Activated CD8-positive, alpha-beta memory T cell treated with anti-CD3 and anti-CD28 coated beads for 4 hours (primary cell): ENCODE measurements at regions not wholly inside any gene's neighbourhood (a gene's known extent, or its start where the extent isn't known, plus 50 kb on each side); places are given as distances from the start of the nearest gene placed in this dataset.

Experiments
- DNase-seq, 2 donors: peaks; one replicate each; pipeline ENCODE4 v3.0.0-alpha.2; 2020; ENCODE audit warnings: low read depth in 2 of 2

DNA sequence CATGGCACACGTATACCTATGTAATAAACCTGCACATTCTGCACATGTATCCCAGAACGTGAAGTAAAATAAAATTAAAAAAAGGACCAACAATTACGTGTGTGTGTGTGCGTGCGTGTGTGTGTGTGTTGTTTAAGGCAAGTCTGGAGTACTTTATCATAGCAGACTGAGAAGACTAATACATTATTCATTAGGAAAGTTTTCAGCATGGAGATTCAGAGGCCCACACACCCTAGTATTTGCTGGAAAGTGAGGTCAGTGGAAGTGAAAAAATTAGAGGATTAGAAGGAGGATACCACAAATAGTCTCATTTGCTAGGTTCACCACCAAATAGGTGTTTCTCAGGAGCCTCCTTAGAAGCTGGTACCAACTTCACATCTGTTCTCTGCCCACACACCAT is 457.1 kb upstream of the CPEB2 start:
- DNase-seq: no peak

DNA sequence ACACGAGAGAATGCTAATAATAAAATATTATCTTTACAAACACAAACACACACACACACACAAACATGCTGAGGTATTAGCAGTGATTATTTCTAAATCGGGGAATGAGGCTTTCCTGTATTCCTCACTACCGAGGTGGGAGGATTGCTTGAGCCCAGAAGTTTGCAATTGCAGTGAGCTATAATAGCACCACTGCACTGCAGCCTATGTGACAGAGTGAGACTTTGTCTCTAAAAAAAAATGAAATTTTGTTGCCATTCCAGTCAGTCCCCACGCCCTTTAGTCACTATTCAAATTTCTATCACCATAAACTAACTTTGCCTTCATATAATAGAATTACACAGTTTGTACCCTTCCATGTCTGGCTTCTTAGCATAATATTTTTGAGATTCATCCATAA is 456.5 kb upstream of the CPEB2 start:
- no peak for DNase-seq

DNA sequence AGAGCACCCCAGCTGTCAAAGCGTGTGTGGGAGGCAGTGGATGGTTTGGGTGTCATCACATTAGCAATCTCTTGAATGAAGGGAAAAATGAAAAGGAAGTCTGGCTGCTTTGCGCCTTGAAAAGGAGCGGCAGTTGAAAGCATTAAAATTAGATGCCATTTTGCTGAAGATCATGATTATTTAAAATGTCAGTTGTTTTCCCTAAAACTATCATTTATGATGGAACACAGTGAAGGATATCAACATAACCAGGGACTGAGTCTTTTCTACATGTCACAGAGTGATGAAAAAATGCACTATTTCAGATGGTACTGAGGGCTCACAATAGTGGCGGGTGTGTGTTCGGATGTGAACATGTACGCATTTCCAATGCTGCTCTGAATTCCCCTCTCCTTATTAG is 450.2 kb upstream of the CPEB2 start:
- DNase-seq: no peak

DNA sequence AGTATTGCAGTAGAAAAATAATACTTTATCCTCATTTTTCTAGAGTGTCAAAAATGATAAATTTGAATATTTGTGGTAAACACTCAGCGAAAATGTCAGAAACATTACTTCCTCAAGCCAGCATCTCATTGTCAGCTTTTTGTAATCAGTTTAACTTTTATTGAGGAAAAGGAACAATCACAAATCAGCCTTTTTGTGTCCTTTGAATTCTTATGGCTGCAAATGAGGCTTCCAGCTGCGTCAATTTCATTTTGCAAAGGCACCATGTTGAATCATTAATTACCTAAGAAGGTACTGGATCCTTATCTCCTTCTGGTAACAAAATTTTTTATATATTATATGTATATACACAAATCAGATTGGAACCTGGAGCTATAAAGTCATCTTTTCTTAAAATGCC is 442.6 kb upstream of the CPEB2 start:
- DNase-seq: no peak

DNA sequence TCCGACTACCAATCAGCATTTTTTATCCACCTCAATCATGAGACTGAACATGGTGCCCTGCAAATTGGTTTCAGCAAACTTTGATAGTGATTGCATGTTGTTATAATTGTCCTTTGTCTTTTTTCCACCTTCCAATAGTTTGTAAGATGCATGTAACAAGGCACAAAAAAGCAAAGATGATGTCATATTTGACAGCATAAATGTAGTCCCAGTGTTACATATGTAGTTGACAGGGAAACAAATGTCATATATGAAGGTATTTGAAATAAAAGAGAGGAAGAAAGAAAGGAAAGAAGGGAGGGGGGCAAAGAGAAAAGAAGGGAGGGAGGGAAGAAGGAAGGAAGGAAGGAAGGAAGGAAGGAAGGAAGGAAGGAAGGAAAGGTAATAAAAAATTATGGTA is 441.7 kb upstream of the CPEB2 start:
- no peak for DNase-seq

DNA sequence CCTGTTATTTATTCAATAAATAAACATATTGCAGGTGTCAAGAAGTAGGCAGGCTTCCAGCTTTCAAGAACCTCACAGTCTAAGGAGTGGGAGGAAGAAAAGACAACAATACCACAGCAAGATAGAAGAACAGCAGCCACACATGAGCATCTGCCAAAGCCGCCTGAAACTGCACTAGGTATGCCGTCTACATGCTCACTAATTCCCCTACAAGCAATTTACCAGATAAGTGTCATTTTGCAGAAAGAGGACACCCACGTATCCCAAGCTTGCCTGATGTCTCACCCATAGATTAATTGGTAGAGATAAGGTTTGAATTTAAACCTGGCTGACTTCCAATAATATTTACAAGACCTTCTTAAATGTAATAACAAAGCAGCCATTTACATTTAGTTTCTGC is 439.4 kb upstream of the CPEB2 start:
- DNase-seq: no peak

DNA sequence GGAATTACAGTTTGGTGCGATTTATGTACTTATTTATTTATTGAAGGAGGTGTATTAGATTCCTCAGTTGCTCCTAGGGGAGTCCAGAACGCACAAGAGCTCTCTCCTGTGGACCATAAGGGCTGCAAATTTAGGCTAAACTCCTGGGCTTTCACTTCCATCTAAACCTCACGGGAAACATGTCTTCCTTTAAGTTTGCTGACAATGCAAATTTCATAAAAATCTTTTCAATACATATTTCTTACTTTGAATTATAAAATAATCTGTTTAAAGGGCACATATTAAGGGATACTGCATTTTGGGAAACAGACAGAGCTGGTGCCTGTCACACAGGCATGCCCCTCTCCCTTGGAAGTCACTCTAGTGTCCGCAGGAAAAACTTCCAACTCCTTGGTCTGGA is 438.0 kb upstream of the CPEB2 start:
- DNase-seq: no peak

DNA sequence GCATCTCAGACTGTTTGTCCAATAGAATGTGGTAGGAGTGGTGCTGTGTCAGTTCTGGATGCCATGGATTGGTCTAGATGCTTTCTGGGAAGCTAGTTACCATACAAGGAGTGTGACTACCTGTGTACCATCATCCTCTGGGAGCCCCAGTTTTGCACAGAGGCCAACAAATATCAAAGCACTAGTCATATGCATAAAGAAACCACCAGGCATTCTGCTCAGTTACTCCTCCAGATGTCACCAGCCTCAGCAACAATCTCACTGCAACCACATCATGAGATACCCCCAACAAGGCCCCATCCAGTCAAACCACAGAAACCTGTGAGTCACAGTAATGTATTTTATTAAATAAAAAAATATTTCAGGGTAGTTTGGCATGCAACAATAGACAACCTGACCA is 435.8 kb upstream of the CPEB2 start:
- DNase-seq: no peak

DNA sequence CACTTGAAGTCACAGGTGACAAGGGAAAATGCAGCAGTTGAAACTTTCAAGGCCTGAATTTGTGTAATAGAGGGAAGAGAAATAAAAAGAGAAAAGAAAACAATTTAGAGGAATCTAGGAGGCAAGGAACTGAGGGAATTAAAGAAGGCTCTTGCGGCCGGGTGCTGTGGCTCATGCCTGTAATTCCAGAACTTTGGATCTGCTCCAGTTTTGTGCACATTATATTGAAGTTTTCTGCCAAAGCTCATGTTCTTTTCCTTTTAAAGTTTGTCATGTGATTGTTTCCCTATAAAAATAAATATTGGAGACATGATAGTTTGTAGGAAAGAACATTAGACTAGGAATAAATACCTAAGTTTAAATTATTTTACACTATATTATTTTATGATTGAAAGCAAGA is 433.9 kb upstream of the CPEB2 start:
- DNase-seq: no peak

DNA sequence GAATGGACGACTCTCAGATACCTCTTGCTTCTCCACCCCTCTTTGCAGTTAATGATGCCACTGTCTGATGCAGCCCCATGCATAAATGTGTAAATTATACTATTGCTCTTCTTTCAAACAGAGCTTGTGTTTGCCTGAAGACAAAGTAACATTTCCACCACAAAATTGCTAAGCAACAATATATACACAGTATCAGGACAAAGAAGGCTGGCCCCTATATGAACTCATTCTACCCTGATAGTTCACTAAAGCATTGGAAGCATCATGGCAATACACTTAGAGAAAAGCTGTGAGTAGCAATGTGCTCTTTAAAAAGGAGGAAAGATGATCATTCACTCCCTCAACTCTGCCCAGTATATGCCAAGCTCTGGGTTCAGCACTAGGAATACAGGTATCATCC is 427.0 kb upstream of the CPEB2 start:
- no peak for DNase-seq

DNA sequence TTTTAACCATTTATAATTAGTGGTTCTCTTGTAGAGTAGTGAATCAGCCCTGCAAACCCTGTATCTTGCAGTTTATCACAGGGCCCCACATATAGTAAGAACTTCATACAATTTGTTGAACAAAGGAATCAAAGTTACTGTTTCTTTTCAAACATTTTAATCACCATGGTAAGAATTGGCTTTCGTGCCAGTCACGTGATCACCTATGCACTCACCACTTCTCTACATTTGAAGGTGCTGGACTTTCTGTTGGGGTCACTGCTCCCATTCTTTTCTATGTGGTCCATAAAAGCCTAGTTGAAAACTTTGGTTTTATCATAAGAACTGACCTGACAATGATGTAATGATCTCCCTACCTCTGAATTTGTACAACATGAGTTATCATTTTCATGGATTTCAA is 426.4 kb upstream of the CPEB2 start:
- no peak for DNase-seq

DNA sequence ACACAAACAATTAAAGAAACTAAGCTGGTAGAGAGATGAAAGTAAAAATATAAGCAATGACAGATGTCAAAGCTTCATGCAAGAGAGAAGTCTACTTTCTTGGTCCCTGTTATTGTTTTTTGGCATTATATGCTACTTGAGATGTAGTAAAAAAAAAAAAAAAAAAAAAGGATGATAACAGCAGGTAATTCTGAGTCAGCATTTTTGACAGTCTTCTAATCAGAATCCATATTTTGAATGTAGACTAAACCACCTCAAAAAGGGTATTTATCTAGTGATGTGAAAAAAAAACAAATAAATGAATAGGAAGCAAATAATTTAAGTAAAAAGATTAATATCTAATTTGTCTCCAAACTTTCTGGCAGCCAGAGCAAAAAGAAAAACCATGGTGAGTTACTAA is 422.2 kb upstream of the CPEB2 start:
- DNase-seq: no peak

DNA sequence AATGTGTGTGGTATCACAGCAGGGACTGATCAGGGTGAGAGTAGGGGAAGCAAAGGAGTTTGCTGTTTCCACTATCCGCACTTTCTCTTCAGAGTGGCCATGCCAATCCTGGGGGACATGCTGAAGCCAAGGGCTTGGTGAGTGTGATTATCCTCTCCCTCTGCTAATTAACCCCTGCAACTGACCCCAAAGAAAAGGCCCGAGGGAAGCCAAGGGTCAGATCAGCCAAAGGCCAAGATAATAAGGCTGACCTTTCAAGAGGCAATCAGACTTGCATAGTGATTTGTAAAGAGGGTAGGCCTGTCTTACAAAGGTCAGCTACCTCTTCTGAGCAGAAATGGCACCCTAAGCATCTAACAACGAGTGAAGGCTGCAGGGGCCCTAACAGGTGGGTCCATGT is 420.5 kb upstream of the CPEB2 start:
- no peak for DNase-seq

DNA sequence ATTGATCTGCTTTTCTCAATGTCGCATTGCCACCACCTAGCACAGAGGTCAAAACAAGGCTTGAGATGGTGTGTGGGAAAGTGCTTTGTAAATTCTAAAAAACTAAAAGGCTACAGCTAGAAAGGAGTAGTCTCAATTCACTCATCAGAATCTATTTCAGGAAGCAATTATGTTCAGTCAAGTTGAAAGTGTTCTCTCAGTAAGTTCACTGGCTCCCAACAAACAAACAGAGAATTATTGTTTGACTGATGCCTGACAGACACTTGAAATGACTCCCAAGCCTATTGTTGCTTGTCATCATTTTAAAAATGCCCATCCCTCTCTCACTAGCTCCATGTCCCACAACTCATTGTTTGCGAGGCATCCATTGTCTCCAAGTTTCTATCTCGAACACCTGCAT is 419.6 kb upstream of the CPEB2 start:
- DNase-seq: no peak

DNA sequence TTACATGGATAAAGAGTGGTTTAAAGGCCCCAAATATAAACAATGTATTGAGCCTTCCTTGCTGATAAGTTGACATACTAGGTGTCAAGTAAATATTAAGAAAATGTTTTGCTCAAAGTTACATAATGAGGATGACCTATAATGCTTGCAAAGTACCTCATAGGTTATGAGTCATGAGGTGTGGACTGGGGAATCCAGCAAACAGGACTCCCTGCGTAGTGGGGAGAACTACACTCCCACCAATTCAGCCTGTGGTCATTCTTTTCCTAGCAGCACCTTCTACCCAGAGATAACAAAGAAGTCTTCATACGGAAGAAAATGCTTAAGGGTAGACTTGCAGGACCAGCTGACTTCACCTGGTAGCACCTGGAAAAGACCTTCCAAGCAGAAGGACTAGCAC is 418.9 kb upstream of the CPEB2 start:
- DNase-seq: no peak

DNA sequence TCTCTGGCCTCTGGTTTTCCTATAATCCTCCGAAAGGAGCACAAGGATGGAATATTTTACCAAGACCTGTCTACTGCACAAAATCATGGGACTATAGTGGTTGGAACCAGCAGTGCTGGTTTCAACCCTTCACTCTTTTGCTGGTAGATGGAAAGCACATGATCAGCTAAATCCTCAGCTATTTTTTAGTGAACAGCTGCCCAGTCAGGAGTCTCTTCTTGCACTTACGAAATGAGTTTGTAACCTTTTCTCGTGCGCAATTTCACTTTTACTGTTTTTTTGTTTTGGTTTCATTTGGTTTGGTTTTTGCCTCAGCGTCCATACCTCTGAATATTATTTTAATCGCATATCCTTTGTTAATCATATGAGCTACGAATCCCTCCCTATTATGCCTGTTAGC is 418.5 kb upstream of the CPEB2 start:
- DNase-seq: no peak

DNA sequence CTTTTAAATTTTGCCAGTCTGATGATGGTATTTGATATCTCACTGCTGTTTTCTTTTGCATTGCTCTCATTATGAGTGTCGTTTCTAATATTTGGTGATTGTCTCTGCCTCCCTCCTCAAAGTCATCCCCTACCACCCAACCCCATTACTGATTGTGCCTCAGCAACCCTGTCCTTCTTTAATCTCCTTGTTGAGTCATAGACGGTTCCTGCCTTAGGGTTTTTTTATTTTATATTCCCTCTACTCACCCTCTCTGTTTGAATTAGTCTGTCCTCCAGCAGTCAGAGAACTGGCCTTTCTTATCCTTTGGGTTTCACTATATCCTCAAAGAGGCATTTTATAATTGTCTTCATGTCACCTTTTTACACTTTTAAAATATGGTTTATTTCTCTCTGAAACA is 409.3 kb upstream of the CPEB2 start:
- no peak for DNase-seq

DNA sequence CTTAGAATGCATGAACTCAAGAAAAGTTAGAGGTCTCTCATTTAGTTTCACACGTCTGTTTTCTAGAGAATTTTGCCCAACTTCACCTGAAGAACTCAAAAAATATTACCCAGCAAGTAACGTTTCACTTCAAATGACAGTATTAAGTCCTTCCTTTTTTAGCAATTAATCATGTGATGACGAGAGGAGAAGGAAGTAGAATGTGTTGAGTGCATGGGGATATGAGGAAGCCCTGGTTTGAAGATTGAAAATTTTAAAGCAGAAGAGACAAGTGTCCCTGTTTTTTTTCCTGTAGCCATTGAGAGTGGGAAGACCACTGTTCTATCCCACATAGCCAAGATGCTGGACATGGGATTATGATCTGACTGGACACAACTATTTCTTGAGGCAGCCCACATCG is 406.3 kb upstream of the CPEB2 start:
- no peak for DNase-seq

DNA sequence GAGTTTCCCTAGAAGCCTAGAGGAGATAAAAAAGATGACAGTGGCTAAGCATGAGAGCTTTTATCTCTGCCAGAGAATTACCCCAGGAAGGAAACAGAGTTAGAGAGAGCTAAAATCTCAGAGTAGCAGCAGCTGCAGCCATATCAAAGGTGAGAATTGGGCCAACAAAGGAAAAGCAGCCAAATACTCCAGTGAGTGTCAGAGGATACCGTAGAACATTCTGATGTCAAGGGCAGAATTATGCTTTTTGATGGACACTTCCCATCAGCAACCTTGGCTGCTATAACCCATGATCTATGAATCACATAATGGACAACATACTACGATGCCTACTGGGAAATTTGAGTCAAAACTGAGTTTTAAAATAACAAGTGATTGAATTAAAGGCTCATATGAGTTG is 405.8 kb upstream of the CPEB2 start:
- no peak for DNase-seq

DNA sequence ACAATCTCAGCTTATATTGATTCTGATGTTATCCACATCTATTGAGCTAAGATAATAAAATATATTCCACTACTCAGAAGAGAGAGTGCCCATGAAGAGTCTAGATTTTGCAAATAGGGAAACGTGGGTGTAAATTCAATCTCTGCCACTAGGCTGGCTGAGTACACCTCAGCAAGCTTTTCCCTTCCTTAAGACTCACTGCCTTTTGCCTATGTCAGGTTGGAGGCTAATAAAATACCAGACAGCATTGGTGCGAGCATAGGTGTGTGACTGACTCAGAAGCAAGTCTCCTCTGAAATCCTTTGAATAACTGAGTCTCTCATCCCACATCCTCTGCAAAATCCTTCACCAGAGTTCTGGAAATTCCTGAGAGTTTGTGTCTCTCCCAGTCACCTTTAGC is 405.4 kb upstream of the CPEB2 start:
- DNase-seq: no peak

DNA sequence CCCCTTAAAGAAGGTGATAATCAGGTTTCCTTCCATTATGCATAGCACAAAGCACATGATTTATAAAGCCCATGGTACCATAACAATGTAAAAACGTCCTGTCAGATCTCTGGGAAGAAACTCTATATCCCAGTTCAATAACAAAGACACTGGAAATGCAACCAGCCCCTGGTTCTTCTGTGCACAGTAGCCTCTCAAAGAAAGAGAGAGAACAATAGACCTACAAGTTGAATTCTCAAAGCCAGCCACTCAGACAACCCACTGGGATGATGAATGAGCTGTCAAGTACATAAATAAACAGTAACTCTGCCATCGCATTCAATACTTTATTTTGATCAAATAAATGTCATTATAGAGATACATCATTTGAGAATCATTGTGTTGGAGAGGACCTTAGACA is 400.1 kb upstream of the CPEB2 start:
- DNase-seq: no peak

DNA sequence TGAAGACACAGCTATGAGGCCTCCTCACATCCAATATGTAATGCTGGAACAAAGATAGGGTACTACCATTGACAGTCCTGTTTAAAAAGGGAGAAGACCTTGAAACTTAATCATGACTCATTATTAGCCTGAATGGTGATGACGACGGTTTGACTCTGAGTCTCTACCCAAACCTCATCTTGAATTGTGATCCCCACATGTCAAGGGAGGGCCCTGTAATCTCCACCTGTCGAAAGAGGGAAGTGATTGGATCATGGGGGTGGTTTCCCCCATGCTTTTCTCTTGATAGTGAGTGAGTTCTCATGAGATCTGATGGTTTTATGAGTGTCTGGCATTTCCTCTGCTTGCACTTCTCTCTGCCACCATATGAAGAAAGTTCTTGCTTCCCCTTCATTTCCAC is 395.3 kb upstream of the CPEB2 start:
- no peak for DNase-seq

DNA sequence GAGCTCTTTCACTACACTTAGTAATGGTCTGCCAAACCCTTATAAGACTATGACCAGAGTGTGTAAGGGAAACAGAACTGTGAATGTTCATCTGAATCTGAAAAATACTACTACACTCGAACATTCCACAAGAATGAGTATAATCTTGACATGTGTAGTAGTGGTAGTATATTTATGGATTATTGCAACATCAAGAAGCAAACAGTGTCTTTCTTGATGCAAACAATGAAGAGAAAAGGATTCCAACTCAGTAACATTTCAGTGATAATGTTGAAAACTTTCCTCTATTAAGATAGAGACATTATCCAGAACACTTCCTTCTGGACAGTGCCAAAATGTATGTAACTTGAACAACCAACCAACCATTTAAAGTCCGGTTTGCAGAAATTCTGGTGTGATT is 394.7 kb upstream of the CPEB2 start:
- no peak for DNase-seq

DNA sequence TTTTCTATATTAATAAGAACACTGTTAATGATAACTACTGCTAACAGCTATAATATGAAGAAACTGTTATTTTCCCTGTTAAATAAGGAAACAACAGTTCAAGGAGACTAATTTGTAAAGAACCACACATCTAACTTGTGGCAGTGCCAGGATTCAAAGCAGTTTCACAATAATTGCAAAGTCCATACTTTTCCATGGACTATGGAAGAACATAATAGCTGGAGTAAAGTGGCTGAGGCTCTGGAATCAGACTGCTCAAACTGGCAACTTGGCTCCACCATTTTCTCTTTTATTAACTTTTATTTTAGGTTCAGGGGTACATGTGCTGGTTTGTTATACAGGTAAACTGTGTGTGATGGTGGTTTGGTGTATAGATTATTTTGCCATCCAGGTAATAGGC is 393.7 kb upstream of the CPEB2 start:
- no peak for DNase-seq

DNA sequence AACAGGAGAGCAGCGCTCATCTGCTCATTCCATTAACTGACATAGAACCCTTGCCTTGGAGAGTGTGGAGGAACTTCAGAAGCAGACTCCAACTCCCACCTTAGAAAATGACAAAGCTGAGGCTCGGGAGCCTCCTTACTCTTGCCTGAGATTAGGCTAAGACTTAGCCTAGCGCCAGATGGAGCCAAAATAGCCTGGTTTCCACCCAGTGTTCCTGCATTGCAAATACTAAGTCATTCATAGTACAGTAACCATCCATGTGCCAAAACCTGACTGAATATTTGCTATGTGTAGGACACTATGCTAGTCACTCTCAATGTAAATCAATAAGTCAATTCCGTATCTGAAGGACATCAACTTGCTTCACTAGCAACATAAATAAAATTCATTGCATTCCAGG is 387.4 kb upstream of the CPEB2 start:
- no peak for DNase-seq
